IgD-negative memory B cell (primary cell): ENCODE measurements at regions not wholly inside any gene's neighbourhood (a gene's known extent, or its start where the extent isn't known, plus 50 kb on each side); places are given as distances from the start of the nearest gene placed in this dataset.

Experiments
- H3K27ac Mint-ChIP-seq, 3 donors: one replicate each; pipeline ENCODE4 v1.8.0; 2020 to 2022; ENCODE audit warnings: mild to moderate bottlenecking in 3 of 3, mixed read lengths in 3 of 3, moderate library complexity in 1 of 3
- H3K27me3 Mint-ChIP-seq: one replicate; pipeline ENCODE4 v1.8.0; 2021; ENCODE audit warnings: mixed read lengths
- H3K36me3 Mint-ChIP-seq: one replicate; pipeline ENCODE4 v1.8.0; 2020; ENCODE audit warnings: mild to moderate bottlenecking, mixed read lengths
- H3K4me1 Mint-ChIP-seq, 3 donors: one replicate each; pipeline ENCODE4 v1.8.0; 2020 to 2022; ENCODE audit warnings: mixed read lengths in 3 of 3, mild to moderate bottlenecking in 1 of 3
- H3K4me3 Mint-ChIP-seq, 4 donors: one replicate each; pipeline ENCODE4 v1.8.0; 2020 to 2022; ENCODE audit warnings: mild to moderate bottlenecking in 4 of 4, mixed read lengths in 4 of 4, moderate library complexity in 3 of 4
- H3K9me3 Mint-ChIP-seq, 3 donors: one replicate each; pipeline ENCODE4 v1.8.0; 2020 to 2021; ENCODE audit warnings: mixed read lengths in 3 of 3, mild to moderate bottlenecking in 1 of 3

- Mint-ChIP-seq H3K27me3 (no peaks in the 10 kb centered on the region), H3K27ac (no peak overlapping the region), H3K4me1 (no peaks in the 10 kb centered on the region), H3K4me3 (no peak overlapping the region), H3K9me3 (no peaks in the 10 kb centered on the region), H3K36me3 (no peaks in the 10 kb centered on the region)
These were observed 220.6 kb upstream of the THRB start for GRCh38 chr3:24715171-24715792.

GRCh38 chr3:24722087-24722486 lies 227.4 kb upstream of the THRB start:
- Mint-ChIP-seq H3K9me3 (peaks cover 0 to 3% (median 0%) of the 10 kb centered on the region in 3 donors), H3K4me3 (no peak overlapping the region), H3K27me3 (no peaks in the 10 kb centered on the region), H3K27ac (no peak overlapping the region), H3K36me3 (no peaks in the 10 kb centered on the region), H3K4me1 (no peaks in the 10 kb centered on the region)

GRCh38 chr3:24725514-24726255 lies 231.0 kb upstream of the THRB start:
- Mint-ChIP-seq H3K4me1 (no peaks in the 10 kb centered on the region), H3K27ac (no peak overlapping the region), H3K36me3 (no peaks in the 10 kb centered on the region), H3K4me3 (no peak overlapping the region), H3K27me3 (no peaks in the 10 kb centered on the region), H3K9me3 (peaks cover 0 to 3% (median 0%) of the 10 kb centered on the region in 3 donors)

- no peaks in the 10 kb centered on the region for H3K27me3 Mint-ChIP-seq
- H3K9me3 Mint-ChIP-seq: peaks cover 0 to 3% (median 0%) of the 10 kb centered on the region in 3 donors
- no peaks in the 10 kb centered on the region for H3K4me1 Mint-ChIP-seq
- H3K27ac Mint-ChIP-seq: no peak overlapping the region
- no peaks in the 10 kb centered on the region for H3K36me3 Mint-ChIP-seq
- no peak overlapping the region for H3K4me3 Mint-ChIP-seq
These were observed 231.8 kb upstream of the THRB start for GRCh38 chr3:24726423-24726822.

- no peaks in the 10 kb centered on the region for H3K4me1 Mint-ChIP-seq
- H3K27ac Mint-ChIP-seq: no peak overlapping the region
- H3K36me3 Mint-ChIP-seq: no peaks in the 10 kb centered on the region
- peaks cover 0 to 1% (median 0%) of the 10 kb centered on the region in 3 donors for H3K9me3 Mint-ChIP-seq
- no peaks in the 10 kb centered on the region for H3K27me3 Mint-ChIP-seq
- H3K4me3 Mint-ChIP-seq: no peak overlapping the region
These were observed 235.5 kb upstream of the THRB start for GRCh38 chr3:24730173-24730572.

- no peak overlapping the region for H3K27ac Mint-ChIP-seq
- H3K36me3 Mint-ChIP-seq: no peaks in the 10 kb centered on the region
- no peak overlapping the region for H3K4me3 Mint-ChIP-seq
- no peaks in the 10 kb centered on the region for H3K9me3 Mint-ChIP-seq
- H3K4me1 Mint-ChIP-seq: no peaks in the 10 kb centered on the region
- H3K27me3 Mint-ChIP-seq: no peaks in the 10 kb centered on the region
These were observed 239.4 kb upstream of the THRB start for GRCh38 chr3:24734019-24734418.

- H3K27ac Mint-ChIP-seq: no peak overlapping the region
- H3K9me3 Mint-ChIP-seq: no peaks in the 10 kb centered on the region
- H3K27me3 Mint-ChIP-seq: no peaks in the 10 kb centered on the region
- H3K4me3 Mint-ChIP-seq: no peak overlapping the region
- no peaks in the 10 kb centered on the region for H3K4me1 Mint-ChIP-seq
- no peaks in the 10 kb centered on the region for H3K36me3 Mint-ChIP-seq
These were observed 242.1 kb upstream of the THRB start for GRCh38 chr3:24736701-24737100.

GRCh38 chr3:24740326-24740725 lies 245.7 kb upstream of the THRB start:
- Mint-ChIP-seq H3K36me3 (no peaks in the 10 kb centered on the region), H3K4me3 (no peak overlapping the region), H3K9me3 (peaks cover 0 to 2% (median 0%) of the 10 kb centered on the region in 3 donors), H3K27ac (no peak overlapping the region), H3K4me1 (no peaks in the 10 kb centered on the region), H3K27me3 (no peaks in the 10 kb centered on the region)

- Mint-ChIP-seq H3K4me3 (no peak overlapping the region), H3K27me3 (no peaks in the 10 kb centered on the region), H3K9me3 (peaks cover 0 to 2% (median 0%) of the 10 kb centered on the region in 3 donors), H3K4me1 (no peaks in the 10 kb centered on the region), H3K27ac (no peak overlapping the region), H3K36me3 (no peaks in the 10 kb centered on the region)
These were observed 246.9 kb upstream of the THRB start for GRCh38 chr3:24741506-24741905.

GRCh38 chr3:24748520-24748919 lies 253.9 kb upstream of the THRB start:
- H3K9me3 Mint-ChIP-seq: no peaks in the 10 kb centered on the region
- no peaks in the 10 kb centered on the region for H3K4me1 Mint-ChIP-seq
- H3K27me3 Mint-ChIP-seq: no peaks in the 10 kb centered on the region
- H3K36me3 Mint-ChIP-seq: no peaks in the 10 kb centered on the region
- no peak overlapping the region for H3K27ac Mint-ChIP-seq
- H3K4me3 Mint-ChIP-seq: no peak overlapping the region

GRCh38 chr3:24751020-24751419 lies 256.4 kb upstream of the THRB start:
- no peaks in the 10 kb centered on the region for H3K27me3 Mint-ChIP-seq
- H3K36me3 Mint-ChIP-seq: no peaks in the 10 kb centered on the region
- H3K4me1 Mint-ChIP-seq: no peaks in the 10 kb centered on the region
- no peak overlapping the region for H3K27ac Mint-ChIP-seq
- no peaks in the 10 kb centered on the region for H3K9me3 Mint-ChIP-seq
- no peak overlapping the region for H3K4me3 Mint-ChIP-seq

- Mint-ChIP-seq H3K9me3 (peaks cover 0 to 4% (median 3%) of the 10 kb centered on the region in 3 donors), H3K27me3 (no peaks in the 10 kb centered on the region), H3K27ac (no peak overlapping the region), H3K4me1 (peaks cover 0 to 1% (median 0%) of the 10 kb centered on the region in 3 donors), H3K4me3 (no peak overlapping the region), H3K36me3 (no peaks in the 10 kb centered on the region)
These were observed 261.6 kb upstream of the THRB start for GRCh38 chr3:24756101-24756888.

- no peaks in the 10 kb centered on the region for H3K27me3 Mint-ChIP-seq
- H3K36me3 Mint-ChIP-seq: no peaks in the 10 kb centered on the region
- H3K27ac Mint-ChIP-seq: no peak overlapping the region
- H3K4me3 Mint-ChIP-seq: no peak overlapping the region
- H3K4me1 Mint-ChIP-seq: no peaks in the 10 kb centered on the region
- H3K9me3 Mint-ChIP-seq: peaks cover 0 to 3% (median 0%) of the 10 kb centered on the region in 3 donors
These were observed 268.7 kb upstream of the THRB start for GRCh38 chr3:24763393-24763792.

GRCh38 chr3:24764236-24764915 lies 269.7 kb upstream of the THRB start:
- no peak overlapping the region for H3K27ac Mint-ChIP-seq
- H3K36me3 Mint-ChIP-seq: no peaks in the 10 kb centered on the region
- H3K4me3 Mint-ChIP-seq: no peak overlapping the region
- H3K9me3 Mint-ChIP-seq: peaks cover 0 to 3% (median 0%) of the 10 kb centered on the region in 3 donors
- no peaks in the 10 kb centered on the region for H3K27me3 Mint-ChIP-seq
- no peaks in the 10 kb centered on the region for H3K4me1 Mint-ChIP-seq

- H3K27ac Mint-ChIP-seq: no peak overlapping the region
- no peaks in the 10 kb centered on the region for H3K4me1 Mint-ChIP-seq
- H3K9me3 Mint-ChIP-seq: peaks cover 0 to 1% (median 0%) of the 10 kb centered on the region in 3 donors
- no peak overlapping the region for H3K4me3 Mint-ChIP-seq
- no peaks in the 10 kb centered on the region for H3K36me3 Mint-ChIP-seq
- no peaks in the 10 kb centered on the region for H3K27me3 Mint-ChIP-seq
These were observed 270.7 kb upstream of the THRB start for GRCh38 chr3:24765399-24765798.
